ENCODE measurements at regions not wholly inside any gene's neighbourhood (a gene's known extent, or its start where the extent isn't known, plus 50 kb on each side); places are given as distances from the start of the nearest gene placed in this dataset.
A peak's percentile ranks its signal among the peaks of the same experiment; 100 is the strongest.
"Not testable (repeated sequence)": the region's sequence is repeated elsewhere in the genome, so short reads cannot be mapped to it uniquely, and the experiment has no call there.

- DNase-seq = no peak
Measured at GRCh38 chr11:21625982-21626381, 566.9 kb upstream of the ANO5 start.

GRCh38 chr11:21628641-21629040, 564.2 kb upstream of the ANO5 start:
- DNase-seq = no peak

- DNase-seq = peak; percentile 29
Measured at GRCh38 chr11:21630934-21631478, 561.9 kb upstream of the ANO5 start.

DNA sequence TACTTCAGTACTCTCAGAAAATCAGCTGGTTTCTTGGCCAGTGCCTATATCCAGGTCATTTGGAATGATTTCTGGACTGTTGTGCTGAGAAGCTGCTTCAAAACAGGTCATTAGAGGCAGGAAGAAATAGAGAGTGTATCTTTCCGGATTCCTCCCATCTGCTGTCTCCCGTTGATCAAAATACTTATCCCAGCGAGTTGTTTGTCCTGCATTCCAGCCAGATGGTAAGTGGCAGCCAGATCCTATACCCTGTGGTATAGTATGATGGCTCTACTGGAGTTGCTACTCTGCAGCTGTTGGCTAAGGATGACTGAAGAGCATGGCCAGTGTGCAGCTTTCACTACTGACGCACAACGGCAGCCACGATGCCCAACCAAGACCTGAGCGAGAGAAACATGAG, 560.9 kb upstream of the ANO5 start:
- DNase-seq = peak; percentile 49

DNA sequence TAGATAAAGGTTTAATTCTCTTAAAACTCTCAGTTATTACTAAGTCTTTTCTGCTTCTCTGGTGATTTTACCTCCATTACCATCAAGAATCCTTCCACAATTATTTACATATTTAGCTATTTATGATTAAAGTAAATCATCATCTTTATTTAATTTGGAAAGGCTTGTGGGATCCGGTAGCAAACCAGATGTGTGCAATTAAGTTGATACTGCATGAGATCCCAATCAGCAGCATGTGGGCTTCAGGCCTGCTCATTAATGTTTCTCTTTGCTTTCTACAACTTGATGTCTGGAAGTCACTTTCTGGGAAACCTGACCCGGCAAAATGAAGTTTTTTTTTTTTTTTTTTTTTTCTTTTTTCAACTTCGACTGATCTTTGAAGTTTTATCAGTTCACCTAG, 558.4 kb upstream of the ANO5 start:
- DNase-seq = no peak

DNA sequence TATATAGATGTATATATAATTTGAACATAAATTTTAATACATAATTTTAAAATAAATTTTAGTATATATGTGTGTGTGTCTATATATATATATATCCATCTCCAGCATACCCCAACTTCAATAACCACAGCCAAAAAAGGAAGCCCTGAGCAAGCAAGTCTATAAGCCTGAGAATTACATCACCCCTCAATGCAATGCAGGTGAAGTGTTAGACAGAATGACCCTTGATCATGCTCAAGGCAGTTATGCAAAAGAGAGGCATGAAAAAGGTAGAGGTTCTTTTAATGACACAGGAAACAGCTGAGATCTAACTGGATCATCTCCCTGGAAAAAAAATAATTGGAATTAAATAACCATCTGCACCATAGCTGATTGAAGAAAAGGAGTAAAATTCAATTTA, 557.9 kb upstream of the ANO5 start:
- no peak for DNase-seq

DNA sequence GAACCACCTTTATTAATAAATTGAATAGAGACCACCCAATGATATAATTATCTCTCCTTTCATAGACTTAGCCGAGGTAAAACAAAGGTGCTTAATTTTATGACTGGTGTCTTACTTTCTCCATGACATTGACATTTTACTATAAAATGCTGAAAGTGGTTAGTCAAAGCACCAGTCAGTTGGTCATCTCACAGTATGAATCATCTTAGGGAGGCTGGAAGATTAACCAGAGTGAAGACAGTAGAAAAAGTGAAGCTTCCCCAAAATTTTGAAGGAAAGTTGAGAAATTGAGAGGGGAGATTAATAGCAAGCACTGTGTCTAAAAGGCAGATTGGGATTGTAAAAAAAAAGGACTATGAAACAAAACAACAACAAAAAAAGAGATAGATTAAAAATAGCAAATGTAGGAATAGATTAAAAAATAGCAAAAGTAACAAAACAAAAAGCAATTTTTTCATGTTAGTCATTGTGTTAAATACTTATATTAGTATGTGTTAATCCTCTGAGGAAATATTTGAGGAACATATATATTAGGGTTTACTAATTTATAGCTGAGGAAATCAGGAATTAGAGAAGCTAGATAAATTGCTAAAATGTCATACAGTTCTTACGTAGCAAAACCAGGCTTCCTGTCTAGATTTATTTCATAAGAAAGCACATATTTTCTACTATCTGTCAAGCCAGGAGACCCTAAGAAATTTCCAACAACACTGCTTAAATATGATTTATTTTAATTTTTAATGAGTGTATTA, 557.3 kb upstream of the ANO5 start:
- DNase-seq = no peak

GRCh38 chr11:21636561-21636960, 556.3 kb upstream of the ANO5 start:
- no peak for DNase-seq

DNA sequence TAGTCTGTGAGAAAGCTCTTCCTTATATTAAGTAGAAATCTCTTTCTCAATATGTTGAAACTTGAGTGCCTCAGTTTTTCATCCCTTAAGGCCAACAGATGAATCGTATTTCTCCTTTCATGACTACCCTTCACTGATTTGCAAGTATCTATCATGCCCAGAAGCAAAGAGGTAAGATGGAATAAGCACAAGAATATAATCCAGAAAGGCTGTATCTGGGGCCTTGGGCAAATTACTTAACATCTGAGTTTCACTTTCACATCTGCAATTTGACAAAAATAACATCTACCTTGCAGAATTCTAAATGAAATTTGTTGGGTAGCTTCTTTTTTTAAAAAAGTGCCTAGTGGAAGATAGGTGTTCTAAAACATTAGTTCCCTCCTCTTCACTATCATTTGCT, 552.4 kb upstream of the ANO5 start:
- no peak for DNase-seq

DNA sequence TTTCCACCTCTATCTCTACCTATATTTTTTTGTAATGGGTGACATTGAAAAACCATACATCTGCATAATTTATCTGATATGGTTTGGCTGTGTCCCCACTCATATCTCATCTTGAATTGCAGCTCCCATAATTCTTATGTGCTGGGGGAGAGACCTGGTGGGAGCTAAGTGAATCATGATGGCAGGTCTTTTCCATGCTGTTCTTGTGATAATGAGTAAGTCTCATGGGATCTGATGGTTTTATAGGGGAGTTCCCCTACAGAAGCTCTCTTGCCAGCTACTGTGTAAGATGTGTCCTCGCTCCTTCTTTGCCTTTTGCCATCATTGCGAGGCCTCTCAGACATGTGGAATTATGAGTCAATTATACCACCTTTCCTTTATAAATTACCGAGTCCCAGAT, 551.0 kb upstream of the ANO5 start:
- no peak for DNase-seq

DNA sequence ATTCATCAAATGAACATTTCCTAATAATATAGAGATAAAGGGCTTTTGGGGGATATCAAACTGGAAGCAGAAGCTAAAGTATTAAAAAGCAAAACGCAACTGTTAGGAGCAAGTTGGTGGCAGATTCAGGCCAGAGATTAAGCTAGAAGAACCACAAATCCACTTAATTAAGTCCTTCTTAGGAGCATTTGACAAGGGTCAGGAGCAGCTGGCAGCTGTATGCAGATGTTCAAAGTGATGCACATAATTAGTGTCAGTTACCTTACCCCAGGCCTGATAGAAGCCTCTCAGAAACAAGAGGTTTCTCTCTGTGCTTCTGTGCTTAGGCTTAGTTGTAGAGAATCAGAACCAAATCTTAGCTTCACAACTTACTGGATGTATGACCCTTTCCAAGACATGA, 546.5 kb upstream of the ANO5 start:
- DNase-seq = no peak

DNA sequence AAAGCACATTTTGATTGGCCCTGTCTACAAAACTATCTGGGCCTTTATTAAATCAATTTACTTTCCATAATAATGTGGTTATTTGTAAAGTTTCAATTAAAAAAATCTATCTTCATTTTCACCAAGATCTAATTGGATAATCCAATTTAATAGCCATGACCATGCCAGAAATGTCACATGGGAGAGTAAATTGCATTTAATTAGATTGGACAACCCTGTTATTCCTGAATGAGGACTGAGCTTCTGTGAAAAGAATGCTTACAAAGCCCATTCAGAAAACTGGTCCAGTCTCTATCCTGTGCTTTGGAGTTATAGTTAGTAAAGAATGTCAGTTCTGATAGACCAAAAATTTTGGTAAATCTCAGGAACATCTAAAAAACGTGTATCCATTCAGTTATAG, 541.9 kb upstream of the ANO5 start:
- DNase-seq = no peak

DNA sequence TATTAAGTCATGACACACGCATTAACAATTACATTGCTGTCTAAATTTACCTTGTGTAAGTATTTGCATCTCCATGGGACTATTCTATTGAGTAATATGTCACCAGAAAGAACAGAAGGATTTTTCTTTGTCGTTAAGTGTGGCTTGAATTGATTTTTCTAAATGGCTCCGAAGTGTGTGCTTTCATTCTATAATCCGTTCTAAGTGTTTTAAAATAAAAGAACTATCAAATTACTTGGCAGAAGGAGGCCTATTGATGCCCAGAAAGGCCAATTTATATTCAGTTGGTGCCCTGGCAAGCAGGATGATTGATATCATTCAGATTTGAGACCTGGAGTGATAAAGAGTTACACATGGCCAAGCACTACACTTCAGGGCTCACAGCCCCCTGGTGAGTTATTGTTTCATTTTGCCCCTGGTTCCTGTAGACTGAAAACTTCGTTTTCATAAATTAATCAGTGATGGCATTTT, 538.9 kb upstream of the ANO5 start:
- DNase-seq = no peak

- no peak for DNase-seq
Measured at GRCh38 chr11:21656065-21656464, 536.8 kb upstream of the ANO5 start.

- no peak for DNase-seq
Measured at GRCh38 chr11:21658654-21659193, 534.2 kb upstream of the ANO5 start.

GRCh38 chr11:21659377-21659776, 533.5 kb upstream of the ANO5 start:
- DNase-seq = not testable (repeated sequence)

GRCh38 chr11:21659961-21660360, 532.9 kb upstream of the ANO5 start:
- DNase-seq = no peak

DNA sequence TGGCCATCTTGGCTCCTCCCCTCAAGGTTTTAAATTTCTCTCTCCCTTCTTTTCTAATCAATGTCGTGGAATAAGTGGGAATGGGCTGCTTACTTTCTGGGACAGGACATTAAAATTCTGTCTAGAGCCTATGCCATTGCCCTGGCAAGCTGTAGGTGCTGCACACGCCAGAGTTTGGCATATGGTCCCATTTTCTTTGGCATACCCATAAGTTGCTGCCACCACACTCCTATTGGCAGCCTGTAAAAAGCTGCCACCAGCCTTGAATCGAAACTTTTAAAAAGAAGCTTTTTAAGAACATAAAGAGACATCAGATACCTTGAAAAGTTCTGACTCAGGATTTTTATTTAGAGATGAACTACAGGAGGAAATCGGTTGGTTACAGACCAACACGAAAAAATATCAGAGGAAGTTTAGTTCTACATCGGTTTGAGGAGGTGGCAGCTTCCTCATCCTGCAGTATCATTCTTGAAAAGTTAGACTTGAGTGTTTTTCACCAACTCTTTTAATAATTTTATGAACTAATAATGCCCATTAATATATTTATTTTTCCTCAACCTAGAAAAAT, 517.8 kb upstream of the ANO5 start:
- no peak for DNase-seq

GRCh38 chr11:21687643-21688042, 505.2 kb upstream of the ANO5 start:
- no peak for DNase-seq

GRCh38 chr11:21704539-21704938, 488.3 kb upstream of the ANO5 start:
- DNase-seq = no peak

DNA sequence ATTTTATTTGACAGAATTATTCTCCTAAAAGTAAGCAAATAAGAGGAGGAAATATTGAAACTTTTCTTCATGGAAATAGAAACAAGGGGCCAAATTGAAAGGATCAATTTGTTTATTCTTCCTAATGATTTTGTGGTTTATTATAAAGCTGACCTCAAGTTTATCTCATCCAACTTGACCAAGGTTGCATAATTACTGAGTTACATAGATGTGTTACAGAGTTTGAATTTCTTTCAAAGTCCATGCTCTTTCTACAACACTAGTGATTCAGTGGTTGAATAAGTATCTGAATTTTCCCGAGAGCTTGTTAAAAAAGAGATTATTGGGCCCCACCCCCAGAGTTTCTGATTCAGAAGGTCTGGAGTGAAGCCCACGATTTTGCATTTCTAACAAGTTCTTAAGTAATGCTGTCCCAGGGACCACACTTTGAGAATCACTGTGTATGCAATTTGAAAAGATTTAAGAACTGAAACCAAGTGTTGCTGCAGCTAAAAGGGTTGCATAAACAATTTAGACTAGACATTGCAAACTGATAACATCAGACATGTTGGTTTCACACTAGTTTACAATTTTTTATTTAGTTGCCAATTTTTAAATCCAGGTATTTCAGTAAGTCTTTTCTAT, 485.7 kb upstream of the ANO5 start:
- no peak for DNase-seq

GRCh38 chr11:21710809-21711208, 482.1 kb upstream of the ANO5 start:
- DNase-seq = no peak

DNA sequence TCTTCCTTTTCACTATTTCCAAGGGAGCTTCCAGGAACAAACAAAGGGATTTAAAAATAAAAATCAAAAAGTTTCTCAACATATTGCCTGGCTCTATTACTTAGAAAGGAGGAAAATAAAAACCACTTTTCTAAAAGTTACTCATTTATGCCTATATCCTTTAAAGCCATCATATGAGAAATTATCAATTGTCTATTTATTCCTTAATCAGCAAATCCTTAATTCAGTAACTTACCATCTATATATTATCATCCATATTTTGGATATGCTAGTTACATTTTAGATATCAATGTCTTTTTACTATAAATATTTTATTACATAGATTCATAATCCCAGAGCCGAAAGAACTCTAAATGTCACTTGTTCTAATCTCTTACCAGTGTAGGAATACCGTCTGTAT, 481.5 kb upstream of the ANO5 start:
- no peak for DNase-seq

GRCh38 chr11:21723678-21724077, 469.2 kb upstream of the ANO5 start:
- DNase-seq = peak; percentile 62

All from DMS79 (cell line).